Renal cortex interstitium (tissue), 11 donors: ENCODE measurements at regions not wholly inside any gene's neighbourhood (a gene's known extent, or its start where the extent isn't known, plus 50 kb on each side); places are given as distances from the start of the nearest gene placed in this dataset.
"Not testable (repeated sequence)": the region's sequence is repeated elsewhere in the genome, so short reads cannot be mapped to it uniquely, and the experiment has no call there.

Experiments used
- DNase-seq, 11 donors: peaks; one replicate each; pipeline ENCODE4 v3.0.0-alpha.2; 2013; ENCODE audit warnings: low read depth in 9 of 11, low spot score in 4 of 11; ENCODE audit errors: extremely low read depth in 1 of 11

- DNase-seq = no peak
Measured at GRCh38 chr4:123191728-123192127, 204.9 kb upstream of the SPRY1 start.

DNA sequence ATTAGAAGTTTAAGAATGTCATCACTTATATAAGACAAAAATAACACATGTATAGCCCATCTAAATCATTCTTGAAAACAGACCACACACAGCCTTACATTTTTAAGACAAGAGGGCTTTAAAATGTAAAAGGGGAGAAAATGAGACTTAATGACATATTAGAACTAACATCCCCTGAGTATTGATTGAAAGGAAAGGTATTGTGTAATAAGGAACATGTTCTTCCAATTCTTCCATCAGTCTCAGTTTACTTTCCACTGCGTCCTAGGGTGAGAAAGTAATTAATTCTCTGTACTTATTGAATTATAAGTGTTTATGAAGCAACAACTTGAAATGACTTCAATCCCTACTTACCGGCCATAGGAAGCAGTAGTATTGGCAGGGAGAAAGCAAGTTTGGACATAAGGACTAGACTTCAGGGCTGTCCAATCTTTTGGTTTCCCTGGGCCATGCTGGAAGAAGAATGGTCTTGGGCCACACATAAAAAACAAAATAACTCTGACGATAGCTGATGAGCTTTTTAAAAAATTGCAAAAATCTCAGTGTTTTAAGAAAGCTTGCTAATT lies 202.7 kb upstream of the SPRY1 start:
- no peak for DNase-seq

- DNase-seq = no peak
Measured at GRCh38 chr4:123198706-123199105, 197.9 kb upstream of the SPRY1 start.

DNA sequence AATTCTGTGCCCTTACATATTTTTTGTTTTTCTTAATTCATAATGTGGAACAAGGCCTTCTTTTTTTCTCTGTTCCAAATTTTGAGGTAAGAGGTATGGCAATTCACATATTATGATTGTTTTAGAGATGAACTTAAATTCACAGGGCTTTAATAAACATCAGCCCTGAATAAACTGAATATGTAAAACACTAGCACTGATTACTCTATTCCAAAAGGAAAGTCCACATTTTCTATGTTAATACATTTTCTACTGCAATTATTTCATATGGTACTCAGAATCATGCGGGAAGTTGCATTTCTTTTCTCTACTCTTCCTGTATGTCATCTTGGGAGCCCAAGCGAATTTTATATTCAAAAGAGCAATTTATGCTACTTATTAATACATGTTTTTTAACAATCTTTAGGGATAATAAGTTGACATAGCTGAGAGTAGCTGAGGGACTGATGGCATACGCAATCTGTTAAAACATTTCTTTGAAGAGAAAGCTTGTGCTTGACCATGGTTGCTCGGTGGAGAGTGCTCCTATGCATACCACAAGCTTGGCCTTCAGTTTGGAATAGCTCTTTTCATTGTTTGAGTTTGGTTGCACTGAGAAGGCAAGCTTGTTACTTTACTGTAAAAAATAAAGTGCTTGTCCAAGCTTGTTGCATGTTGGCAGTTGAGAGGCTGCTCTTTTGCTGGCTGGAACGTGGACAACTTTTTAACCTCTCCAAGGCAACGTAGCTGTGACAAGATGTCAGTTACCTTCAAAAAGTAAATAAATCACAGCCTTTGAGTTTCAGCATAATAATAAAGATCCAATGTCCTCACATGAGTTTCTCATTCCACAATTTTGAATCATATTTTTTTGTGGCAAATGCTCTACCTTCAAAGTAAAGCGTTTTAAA lies 196.3 kb upstream of the SPRY1 start:
- no peak for DNase-seq

GRCh38 chr4:123204737-123205136 lies 191.9 kb upstream of the SPRY1 start:
- no peak for DNase-seq

- no peak for DNase-seq
Measured at GRCh38 chr4:123206016-123206415, 190.6 kb upstream of the SPRY1 start.

GRCh38 chr4:123209436-123209835 lies 187.2 kb upstream of the SPRY1 start:
- DNase-seq = no peak

DNA sequence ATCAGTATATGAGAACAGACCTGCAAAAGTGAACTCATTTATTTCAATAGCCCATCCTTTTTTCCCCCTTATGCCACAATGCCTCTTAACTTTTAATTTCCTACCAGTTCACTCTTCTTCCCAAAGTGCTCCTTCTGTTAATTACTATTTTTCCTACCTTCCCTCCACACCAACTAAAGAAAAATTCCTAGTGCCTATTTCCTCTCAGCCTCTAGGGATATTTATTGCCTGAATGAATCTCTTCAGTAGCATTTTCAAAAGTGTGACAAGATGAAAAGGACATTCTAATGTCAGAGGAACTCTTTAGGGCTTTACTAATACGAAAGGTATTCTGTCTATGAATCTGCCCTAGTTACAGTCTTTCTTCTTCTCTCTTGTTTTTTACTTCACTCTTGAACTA lies 181.1 kb upstream of the SPRY1 start:
- DNase-seq = no peak

- DNase-seq = no peak
Measured at GRCh38 chr4:123216543-123216942, 180.1 kb upstream of the SPRY1 start.

DNA sequence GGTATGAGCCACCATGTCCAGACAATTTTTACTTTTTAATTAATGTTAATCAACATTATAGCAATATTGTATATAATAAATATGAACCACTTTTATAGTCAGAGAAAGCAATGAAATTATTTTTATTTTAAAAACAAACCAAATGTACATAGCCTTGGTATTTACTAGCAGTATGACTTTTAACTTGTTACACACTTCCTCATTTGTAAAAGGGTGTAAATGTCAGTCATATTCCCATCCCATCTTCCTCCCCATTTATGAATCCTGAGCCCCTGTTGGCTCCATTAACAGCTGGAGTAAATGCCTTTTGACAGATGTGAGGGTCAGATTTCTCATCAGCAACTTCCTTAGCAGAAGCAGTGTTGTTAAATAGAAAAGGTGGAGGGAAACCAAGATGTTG lies 179.6 kb upstream of the SPRY1 start:
- DNase-seq = no peak

DNA sequence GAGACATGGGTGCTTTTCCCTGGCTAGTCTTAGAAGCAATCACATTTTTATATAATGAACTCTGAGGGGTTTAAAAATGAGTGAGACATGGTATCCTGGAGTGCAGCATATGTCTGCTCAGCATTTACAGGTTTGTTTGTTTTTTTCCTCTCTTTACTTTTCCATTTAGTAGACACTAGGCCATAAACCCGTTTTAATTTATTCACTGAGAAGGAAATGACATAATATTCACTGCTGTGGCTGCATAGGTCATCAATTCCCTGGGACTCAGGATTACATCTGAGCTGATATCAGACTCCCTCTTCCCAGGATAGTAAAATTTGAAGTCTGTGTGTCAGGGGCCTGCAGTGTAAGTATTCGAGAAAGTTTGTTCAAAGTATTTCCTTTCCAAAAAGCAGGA lies 178.9 kb upstream of the SPRY1 start:
- no peak for DNase-seq

- no peak for DNase-seq
Measured at GRCh38 chr4:123218981-123219380, 177.6 kb upstream of the SPRY1 start.

- DNase-seq = no peak
Measured at GRCh38 chr4:123229286-123229685, 167.3 kb upstream of the SPRY1 start.

DNA sequence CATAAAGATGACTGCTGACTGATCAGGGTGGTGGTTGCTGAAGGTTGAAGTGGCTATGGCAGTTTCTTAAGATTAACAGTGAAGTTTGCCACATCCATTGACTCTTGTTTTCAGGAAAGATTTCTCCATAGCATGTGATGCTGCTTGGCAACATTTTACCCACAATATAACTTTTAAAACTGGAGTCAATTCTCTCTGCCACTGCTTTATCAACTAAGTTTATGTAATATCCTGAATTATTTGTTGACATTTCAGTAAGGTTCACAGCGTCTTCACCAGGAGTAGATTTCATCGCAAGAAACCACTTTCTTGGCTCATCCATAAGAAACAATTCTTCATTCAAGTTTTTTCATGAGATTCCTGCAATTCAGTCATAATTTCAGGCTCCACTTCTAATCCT lies 166.5 kb upstream of the SPRY1 start:
- no peak for DNase-seq

DNA sequence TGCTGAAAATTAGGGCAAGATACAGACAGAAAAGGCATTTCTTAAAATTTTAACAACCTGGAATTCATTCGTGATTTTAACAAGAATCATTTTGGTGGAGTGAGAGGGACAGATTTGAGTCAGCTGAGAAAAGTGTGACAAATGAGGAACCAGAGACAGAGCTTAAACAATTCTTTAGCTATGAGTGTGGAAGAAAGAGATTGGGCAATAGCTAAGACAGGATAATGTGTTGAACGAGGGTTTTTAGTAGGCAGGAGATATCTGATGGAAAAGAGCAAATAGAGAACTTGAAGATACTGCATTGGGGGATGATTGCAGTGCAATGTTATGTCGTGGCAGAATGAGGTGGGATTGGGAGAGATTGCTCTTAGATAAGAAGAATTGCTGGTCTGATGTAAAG lies 164.2 kb upstream of the SPRY1 start:
- no peak for DNase-seq

DNA sequence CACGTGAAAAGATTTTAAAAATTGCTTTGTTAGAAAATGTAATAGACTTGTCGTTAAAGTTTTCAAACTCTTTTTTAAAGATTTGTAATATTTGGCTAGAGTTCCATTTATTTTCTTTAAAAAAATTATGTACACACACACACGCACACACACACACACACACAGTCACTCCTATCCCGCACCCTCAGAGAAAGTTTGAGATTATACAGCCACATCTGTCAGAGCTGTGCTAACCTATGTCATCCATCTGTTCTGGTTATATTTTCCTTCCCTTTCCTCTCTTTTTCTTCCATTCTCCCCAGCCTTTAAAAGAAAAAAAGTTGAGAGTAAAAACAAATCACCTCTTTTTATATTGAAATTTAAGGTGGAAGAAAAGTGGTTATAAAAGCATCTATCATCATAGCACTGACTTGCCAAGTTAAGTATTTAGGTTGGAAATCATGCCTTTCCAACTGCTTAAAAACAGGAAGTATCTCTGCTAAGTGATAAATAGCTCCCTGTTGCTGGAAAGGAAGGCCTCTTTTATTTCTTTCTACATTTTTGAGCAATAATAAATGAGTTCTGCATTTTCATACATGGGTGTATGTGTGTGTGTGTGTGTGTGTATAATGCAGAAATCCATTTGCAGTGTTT lies 163.3 kb upstream of the SPRY1 start:
- no peak for DNase-seq

DNA sequence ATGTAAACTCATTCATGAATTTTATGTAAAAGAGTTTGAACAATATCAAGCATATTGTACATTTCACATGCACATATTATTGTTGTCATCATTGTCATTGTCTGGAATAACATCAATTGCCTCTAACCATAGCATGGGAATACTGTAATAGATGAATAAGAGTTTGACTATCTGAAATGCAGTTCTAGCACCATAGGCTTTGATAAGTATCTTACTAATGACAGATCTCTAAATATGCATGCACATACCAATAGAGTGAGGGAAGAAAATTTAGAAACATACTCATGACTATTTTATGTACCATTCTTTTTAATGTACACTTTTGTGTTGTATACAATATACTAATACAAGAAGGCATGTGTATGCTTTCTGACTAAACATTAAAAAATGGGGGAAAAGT lies 161.6 kb upstream of the SPRY1 start:
- DNase-seq = no peak

DNA sequence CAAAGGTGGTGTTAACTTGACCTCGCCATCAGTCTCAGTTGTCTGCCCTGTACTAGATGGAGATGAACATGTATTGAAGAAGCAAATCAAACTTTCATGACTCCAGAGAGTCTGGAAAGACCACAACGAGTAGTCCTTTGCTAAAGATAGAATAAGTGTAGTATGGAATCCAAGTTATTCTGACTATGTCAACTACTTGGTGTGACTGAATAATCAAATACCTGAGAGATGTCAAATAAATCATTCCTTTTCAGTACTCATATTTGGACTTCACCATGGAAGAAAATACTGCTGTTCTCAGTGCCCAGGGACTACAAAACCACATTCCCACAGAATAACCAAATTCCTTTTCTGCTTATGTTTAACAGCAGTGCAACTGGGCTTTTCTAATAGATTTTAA lies 161.2 kb upstream of the SPRY1 start:
- DNase-seq = no peak

GRCh38 chr4:123236606-123237005 lies 160.0 kb upstream of the SPRY1 start:
- DNase-seq = no peak

- not testable (repeated sequence) for DNase-seq
Measured at GRCh38 chr4:123240286-123240685, 156.3 kb upstream of the SPRY1 start.
